GM06990 (cell line): ENCODE measurements at regions not wholly inside any gene's neighbourhood (a gene's known extent, or its start where the extent isn't known, plus 50 kb on each side); places are given as distances from the start of the nearest gene placed in this dataset.

ENCODE experiments used
- DNase-seq: peaks from one replicate; pipeline ENCODE4 v3.0.0-alpha.2; 2011; ENCODE audit not compliant: insufficient read length; ENCODE audit errors: extremely low read depth
- H3K27me3 ChIP-seq: replicated peaks from 2 replicates; pipeline ENCODE4 v1.6.0; 2011; ENCODE audit warnings: low read length; ENCODE audit not compliant: control insufficient read depth, insufficient read depth
- H3K36me3 ChIP-seq: 2 replicates; pipeline ENCODE4 v1.5.1; 2011; ENCODE audit warnings: low read length; ENCODE audit not compliant: control insufficient read depth, insufficient read depth
- H3K4me3 ChIP-seq: replicated peaks from 2 replicates; pipeline ENCODE4 v1.5.1; 2011; ENCODE audit warnings: low read depth, mild to moderate bottlenecking, control low read depth, low read length
- TF ChIP-seq, protein P1 (sequence below): IDR thresholded peaks from 2 replicates; pipeline ENCODE4 v1.5.1; 2011; ENCODE audit warnings: low read length, control low read depth, mild to moderate bottlenecking, inconsistent platforms; ENCODE audit not compliant: insufficient read depth, poor library complexity, severe bottlenecking

DNA sequence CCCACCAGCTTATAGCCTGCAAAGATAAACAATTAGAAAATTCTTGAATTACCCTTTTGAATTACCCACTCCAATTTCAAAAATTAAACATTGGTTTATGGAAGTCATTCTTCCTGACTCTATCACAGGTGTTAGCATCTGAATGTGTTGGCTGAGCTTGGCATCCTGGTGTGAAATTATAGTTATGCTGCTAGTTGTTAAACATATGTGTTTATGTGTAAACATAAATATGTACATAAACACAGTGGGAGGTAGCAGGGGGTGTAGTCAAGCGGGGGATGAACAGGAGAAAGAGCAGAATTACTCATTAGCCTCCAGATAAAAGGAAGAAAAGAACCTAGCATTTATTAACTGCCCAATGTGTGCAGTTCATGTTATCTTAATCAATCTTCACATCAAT lies 530.2 kb downstream of the MCTP2 start:
- H3K36me3 ChIP-seq = no peaks in the 10 kb centered on the region
- H3K4me3 ChIP-seq = no peak overlapping the region
- no peaks in the 10 kb centered on the region for H3K27me3 ChIP-seq
- DNase-seq = no peak
- TF ChIP-seq, protein P1, sequence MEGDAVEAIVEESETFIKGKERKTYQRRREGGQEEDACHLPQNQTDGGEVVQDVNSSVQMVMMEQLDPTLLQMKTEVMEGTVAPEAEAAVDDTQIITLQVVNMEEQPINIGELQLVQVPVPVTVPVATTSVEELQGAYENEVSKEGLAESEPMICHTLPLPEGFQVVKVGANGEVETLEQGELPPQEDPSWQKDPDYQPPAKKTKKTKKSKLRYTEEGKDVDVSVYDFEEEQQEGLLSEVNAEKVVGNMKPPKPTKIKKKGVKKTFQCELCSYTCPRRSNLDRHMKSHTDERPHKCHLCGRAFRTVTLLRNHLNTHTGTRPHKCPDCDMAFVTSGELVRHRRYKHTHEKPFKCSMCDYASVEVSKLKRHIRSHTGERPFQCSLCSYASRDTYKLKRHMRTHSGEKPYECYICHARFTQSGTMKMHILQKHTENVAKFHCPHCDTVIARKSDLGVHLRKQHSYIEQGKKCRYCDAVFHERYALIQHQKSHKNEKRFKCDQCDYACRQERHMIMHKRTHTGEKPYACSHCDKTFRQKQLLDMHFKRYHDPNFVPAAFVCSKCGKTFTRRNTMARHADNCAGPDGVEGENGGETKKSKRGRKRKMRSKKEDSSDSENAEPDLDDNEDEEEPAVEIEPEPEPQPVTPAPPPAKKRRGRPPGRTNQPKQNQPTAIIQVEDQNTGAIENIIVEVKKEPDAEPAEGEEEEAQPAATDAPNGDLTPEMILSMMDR = no peak

DNA sequence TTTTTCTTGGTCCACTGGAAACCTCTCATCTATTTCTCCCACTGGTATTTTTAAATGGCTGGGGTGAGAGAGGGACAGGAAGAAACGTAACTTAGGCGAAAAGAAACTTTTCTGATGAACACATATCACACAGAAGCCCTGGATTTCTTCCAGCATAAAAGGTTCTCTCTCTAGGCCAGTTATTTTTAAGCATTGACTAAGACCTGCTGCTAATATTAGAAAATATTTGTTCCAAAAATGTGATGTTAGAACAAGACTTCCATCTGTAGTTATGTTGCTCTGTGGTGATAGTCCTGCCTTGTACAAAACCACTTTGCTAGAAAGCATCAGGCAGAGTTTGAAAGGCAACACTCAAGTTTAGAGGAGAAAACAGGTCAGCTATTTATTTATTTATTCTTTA lies 537.7 kb downstream of the MCTP2 start:
- Histone ChIP-seq H3K36me3 (no peaks in the 10 kb centered on the region), H3K4me3 (no peak overlapping the region), H3K27me3 (no peaks in the 10 kb centered on the region)
- TF ChIP-seq, protein P1 = no peak
- no peak for DNase-seq

- Histone ChIP-seq H3K4me3 (no peak overlapping the region), H3K36me3 (no peaks in the 10 kb centered on the region), H3K27me3 (no peaks in the 10 kb centered on the region)
- no peak for DNase-seq
- TF ChIP-seq, protein P1 = no peak
These were observed 538.8 kb downstream of the MCTP2 start for GRCh38 chr15:94770199-94770598.

DNA sequence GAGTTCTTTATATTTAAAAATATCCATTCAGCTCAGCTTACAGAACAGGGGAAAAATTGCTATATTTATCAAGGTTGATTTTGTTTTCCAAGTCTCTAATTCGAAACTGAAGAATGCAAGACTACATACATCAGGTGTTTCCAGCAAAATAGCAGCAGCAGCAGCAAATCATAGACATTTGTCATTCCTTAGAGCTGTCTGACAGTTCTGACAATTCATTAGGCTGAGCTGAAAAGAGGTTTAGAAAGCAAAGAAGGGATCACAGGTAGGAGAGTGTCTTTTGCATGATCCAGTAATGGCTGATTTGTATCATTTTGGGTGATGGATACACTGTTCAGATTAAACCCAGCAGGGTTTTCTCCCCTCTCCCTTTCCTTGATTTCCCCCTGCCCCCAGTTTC lies 545.7 kb downstream of the MCTP2 start:
- no peaks in the 10 kb centered on the region for H3K36me3 ChIP-seq
- H3K27me3 ChIP-seq = no peaks in the 10 kb centered on the region
- TF ChIP-seq, protein P1 = no peak
- no peak for DNase-seq
- no peak overlapping the region for H3K4me3 ChIP-seq

GRCh38 chr15:94778840-94779239 lies 547.5 kb downstream of the MCTP2 start:
- Histone ChIP-seq H3K27me3 (no peaks in the 10 kb centered on the region), H3K36me3 (no peaks in the 10 kb centered on the region), H3K4me3 (no peak overlapping the region)
- TF ChIP-seq, protein P1 = no peak
- DNase-seq = no peak

DNA sequence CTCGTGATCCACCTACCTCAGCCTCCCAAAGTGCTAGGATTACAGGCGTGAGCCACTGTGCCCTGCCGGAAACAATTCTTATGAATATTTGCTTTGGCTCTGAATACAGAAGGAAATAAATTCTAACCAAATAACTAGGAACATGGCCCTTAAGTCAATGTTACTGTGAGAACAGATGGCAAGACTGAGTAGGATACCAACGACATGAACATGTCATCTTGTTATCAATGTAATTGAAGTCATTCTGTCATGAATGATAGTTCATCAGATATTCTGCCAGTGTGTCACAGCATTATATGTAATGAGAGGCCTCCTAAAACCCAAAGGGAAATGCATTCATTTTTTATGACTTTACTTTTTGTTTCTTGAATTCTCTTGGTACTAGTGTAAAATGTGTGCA lies 548.8 kb downstream of the MCTP2 start:
- DNase-seq = no peak
- TF ChIP-seq, protein P1 = no peak
- Histone ChIP-seq H3K27me3 (no peaks in the 10 kb centered on the region), H3K36me3 (no peaks in the 10 kb centered on the region), H3K4me3 (no peak overlapping the region)
